A673 (cell line): ENCODE measurements at regions not wholly inside any gene's neighbourhood (a gene's known extent, or its start where the extent isn't known, plus 50 kb on each side); places are given as distances from the start of the nearest gene placed in this dataset.

Source experiments
- CTCF ChIP-seq: fragments of 300-800, 200-600 bp; sonication (generic); conservative IDR thresholded peaks from 2 replicates; pipeline ENCODE4 v1.5.1; 2017; ENCODE audit warnings: low read depth, mild to moderate bottlenecking, antibody characterized with exemption, low read length, moderate library complexity, mixed read lengths
- EZH2 ChIP-seq: fragments of 200-600 bp; sonication (generic); IDR thresholded peaks from 2 replicates; pipeline ENCODE4 v1.6.1; 2017; ENCODE audit warnings: borderline replicate concordance, low read depth, mild to moderate bottlenecking, mixed read lengths, antibody characterized with exemption, low read length; ENCODE audit not compliant: poor library complexity, severe bottlenecking

DNA sequence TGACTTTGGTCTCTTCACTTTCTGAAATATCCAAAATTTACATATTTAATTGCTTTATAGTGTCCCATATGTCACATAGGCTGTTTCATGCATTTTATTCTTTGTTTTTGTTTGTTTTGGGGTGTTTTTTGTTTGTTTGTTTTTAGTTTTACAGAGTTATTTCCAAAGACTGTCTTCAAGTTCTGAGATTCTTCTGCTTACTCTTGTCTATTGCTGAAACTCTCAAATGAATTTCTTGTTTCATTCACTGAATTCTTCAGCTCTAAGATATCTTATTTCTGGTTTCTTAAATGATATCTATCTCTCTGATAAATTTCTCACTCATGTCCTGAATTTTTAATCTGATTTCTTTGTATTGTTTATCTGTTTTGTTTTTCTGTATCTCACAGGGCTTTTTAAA, 412.0 kb upstream of the ATP2B1 start:
- TF ChIP-seq CTCF (no peak), EZH2 (no peak)
